Ishikawa (cell line): ENCODE measurements at regions not wholly inside any gene's neighbourhood (a gene's known extent, or its start where the extent isn't known, plus 50 kb on each side); places are given as distances from the start of the nearest gene placed in this dataset.

Experiments
- CEBPB ChIP-seq: IDR thresholded peaks from 2 replicates; pipeline ENCODE4 v1.6.1; 2012
- CREB1 ChIP-seq: IDR thresholded peaks from 2 replicates; pipeline ENCODE4 v1.6.1; 2012; ENCODE audit warnings: low read depth
- EGR1 ChIP-seq: IDR thresholded peaks from 2 replicates; pipeline ENCODE4 v1.6.1; 2012
- EP300 ChIP-seq: IDR thresholded peaks from 2 replicates; pipeline ENCODE4 v1.6.1; 2012; ENCODE audit warnings: borderline replicate concordance
- FOXM1 ChIP-seq: IDR thresholded peaks from 2 replicates; pipeline ENCODE4 v1.6.1; 2012; ENCODE audit warnings: low read depth, borderline replicate concordance
- MAX ChIP-seq: IDR thresholded peaks from 2 replicates; pipeline ENCODE4 v1.6.1; 2012
- NFIC ChIP-seq: IDR thresholded peaks from 2 replicates; pipeline ENCODE4 v1.6.1; 2012
- RAD21 ChIP-seq: IDR thresholded peaks from 2 replicates; pipeline ENCODE4 v1.6.1; 2012; ENCODE audit warnings: low read depth
- TAF1 ChIP-seq: IDR thresholded peaks from 2 replicates; pipeline ENCODE4 v1.6.1; 2012; ENCODE audit warnings: low read depth, mild to moderate bottlenecking
- TCF12 ChIP-seq: IDR thresholded peaks from 2 replicates; pipeline ENCODE4 v1.6.1; 2012; ENCODE audit warnings: low read depth
- TEAD4 ChIP-seq: IDR thresholded peaks from 2 replicates; pipeline ENCODE4 v1.6.1; 2012
- YY1 ChIP-seq: IDR thresholded peaks from 2 replicates; pipeline ENCODE4 v1.6.1; 2012; ENCODE audit warnings: low read depth
- ZBTB7A ChIP-seq: IDR thresholded peaks from 2 replicates; pipeline ENCODE4 v1.6.1; 2012; ENCODE audit warnings: low read depth
- TF ChIP-seq, protein P1 (sequence below): IDR thresholded peaks from 2 replicates; pipeline ENCODE4 v1.6.1; 2012; ENCODE audit warnings: low read depth, mild to moderate bottlenecking
- TF ChIP-seq, protein P2 (sequence below): IDR thresholded peaks from 2 replicates; pipeline ENCODE4 v1.6.1; 2012

GRCh38 chr20:10109641-10110040 lies 74.9 kb downstream of the ANKEF1 start:
- no peak for TF ChIP-seq RAD21
- TF ChIP-seq, protein P1, sequence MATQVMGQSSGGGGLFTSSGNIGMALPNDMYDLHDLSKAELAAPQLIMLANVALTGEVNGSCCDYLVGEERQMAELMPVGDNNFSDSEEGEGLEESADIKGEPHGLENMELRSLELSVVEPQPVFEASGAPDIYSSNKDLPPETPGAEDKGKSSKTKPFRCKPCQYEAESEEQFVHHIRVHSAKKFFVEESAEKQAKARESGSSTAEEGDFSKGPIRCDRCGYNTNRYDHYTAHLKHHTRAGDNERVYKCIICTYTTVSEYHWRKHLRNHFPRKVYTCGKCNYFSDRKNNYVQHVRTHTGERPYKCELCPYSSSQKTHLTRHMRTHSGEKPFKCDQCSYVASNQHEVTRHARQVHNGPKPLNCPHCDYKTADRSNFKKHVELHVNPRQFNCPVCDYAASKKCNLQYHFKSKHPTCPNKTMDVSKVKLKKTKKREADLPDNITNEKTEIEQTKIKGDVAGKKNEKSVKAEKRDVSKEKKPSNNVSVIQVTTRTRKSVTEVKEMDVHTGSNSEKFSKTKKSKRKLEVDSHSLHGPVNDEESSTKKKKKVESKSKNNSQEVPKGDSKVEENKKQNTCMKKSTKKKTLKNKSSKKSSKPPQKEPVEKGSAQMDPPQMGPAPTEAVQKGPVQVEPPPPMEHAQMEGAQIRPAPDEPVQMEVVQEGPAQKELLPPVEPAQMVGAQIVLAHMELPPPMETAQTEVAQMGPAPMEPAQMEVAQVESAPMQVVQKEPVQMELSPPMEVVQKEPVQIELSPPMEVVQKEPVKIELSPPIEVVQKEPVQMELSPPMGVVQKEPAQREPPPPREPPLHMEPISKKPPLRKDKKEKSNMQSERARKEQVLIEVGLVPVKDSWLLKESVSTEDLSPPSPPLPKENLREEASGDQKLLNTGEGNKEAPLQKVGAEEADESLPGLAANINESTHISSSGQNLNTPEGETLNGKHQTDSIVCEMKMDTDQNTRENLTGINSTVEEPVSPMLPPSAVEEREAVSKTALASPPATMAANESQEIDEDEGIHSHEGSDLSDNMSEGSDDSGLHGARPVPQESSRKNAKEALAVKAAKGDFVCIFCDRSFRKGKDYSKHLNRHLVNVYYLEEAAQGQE = no peak
- TF ChIP-seq TAF1 = no peak
- TF ChIP-seq YY1 = no peak
- no peak for TF ChIP-seq CEBPB
- TF ChIP-seq FOXM1 = no peak
- no peak for TF ChIP-seq EP300
- no peak for TF ChIP-seq MAX
- no peak for TF ChIP-seq NFIC
- no peak for TF ChIP-seq TEAD4
- TF ChIP-seq ZBTB7A = no peak
- no peak for TF ChIP-seq EGR1
- TF ChIP-seq TCF12 = no peak

DNA sequence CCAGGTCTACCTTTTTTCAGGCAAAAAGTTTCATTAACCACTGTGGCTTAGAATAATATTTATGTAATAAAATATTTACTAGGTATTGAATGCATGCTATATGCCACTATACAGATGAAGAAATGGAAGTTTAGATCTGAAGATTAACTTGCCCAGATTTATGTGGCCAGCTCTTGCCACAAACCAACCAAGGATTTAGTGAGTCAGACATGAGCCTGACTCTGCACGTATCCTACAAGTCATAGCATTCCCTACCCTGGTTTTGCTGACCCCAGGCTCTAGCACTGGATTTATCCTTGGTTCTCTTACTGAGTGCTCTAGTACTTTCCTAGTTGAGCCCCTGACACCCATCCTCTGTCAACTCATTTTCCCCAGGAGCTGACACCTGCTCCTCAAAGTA lies 75.4 kb downstream of the ANKEF1 start:
- TF ChIP-seq, protein P1 = no peak

DNA sequence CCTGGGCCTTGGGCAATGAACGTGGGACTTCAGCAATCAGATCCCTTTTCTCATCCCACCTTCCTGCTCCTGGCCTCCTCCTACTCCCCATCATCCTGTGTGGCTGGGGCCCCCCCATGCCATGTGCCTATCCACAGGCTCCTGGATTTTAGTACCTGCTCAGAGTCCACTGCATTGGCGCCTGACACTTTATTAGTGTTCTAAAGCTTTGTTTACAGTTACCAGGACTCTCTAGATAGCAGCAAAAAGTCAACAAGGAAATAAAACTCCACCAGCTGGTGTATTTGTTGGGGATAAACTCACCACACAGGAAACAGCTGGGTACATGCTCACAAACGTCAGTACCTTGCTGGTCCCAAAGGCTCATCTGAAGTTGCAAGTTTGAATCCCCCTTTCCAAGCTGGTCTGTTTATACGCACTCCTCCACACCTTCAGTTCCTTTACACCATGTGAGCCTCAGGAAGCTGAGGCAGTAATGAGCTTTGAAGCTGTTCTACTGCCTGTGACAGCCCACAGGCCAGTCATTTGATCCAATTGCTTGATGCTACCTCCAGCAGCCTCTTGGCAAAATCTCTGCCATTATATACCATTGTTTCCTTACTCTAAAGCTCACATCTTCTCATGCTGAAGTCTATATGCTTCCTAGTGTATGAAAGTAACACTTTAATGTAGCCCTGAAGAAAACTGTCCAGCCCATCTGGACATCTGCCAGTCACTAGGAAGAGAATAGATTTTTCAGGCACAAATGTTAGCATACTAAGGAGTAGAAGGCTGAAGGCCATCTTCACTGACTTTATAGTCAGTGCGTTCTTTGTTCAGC lies 76.6 kb downstream of the ANKEF1 start:
- TF ChIP-seq TAF1 (no peak), TEAD4 (no peak), EGR1 (no peak), CREB1 (no peak), FOXM1 (no peak), CEBPB (no peak), EP300 (no peak), NFIC (no peak), YY1 (no peak), MAX (no peak), ZBTB7A (no peak), RAD21 (no peak), TCF12 (no peak)
- TF ChIP-seq, protein P2, sequence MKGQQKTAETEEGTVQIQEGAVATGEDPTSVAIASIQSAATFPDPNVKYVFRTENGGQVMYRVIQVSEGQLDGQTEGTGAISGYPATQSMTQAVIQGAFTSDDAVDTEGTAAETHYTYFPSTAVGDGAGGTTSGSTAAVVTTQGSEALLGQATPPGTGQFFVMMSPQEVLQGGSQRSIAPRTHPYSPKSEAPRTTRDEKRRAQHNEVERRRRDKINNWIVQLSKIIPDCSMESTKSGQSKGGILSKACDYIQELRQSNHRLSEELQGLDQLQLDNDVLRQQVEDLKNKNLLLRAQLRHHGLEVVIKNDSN = no peak
- TF ChIP-seq, protein P1 = no peak

- TF ChIP-seq RAD21 = no peak
- TF ChIP-seq TEAD4 = no peak
Measured at GRCh38 chr20:10111959-10112250, 77.1 kb downstream of the ANKEF1 start.

- no peak for TF ChIP-seq TAF1
- TF ChIP-seq, protein P1 = no peak
- TF ChIP-seq ZBTB7A = no peak
- TF ChIP-seq FOXM1 = no peak
- TF ChIP-seq YY1 = no peak
- TF ChIP-seq EP300 = no peak
Measured at GRCh38 chr20:10113746-10114145, 79.0 kb downstream of the ANKEF1 start.
